ENCODE measurements at regions not wholly inside any gene's neighbourhood (a gene's known extent, or its start where the extent isn't known, plus 50 kb on each side); places are given as distances from the start of the nearest gene placed in this dataset.

DNA sequence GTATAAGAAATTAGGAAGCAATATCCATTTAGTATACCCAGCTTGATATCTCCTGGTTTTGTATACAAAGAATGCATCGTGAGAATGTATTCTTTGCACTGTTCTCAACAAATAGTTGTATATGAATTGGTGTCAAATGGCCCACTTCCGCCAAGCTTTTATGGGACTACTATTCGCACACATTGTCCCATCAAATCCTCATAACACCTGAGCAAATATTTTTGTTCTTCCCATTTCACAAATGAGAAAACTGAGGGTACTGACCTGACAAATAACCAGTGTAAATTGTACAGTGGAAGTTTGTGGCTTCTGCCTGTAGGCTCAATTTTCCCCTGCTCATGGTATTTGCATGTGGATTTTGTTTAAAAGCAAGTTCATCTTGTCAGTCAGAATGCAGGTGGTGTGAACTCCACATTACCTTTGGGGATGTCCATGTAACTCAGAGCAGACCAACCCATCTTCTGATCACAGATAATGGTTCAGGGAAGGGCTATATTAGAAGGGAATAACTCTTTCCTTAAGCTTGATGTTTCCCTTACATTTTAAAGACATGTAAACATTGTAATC is 51.5 kb upstream of the FAM241A start (continued):
- TF ChIP-seq ATF3 (IDR thresholded peaks at IDR 0.05; ENCODE audit: insufficient read depth, low read depth, low read length) (no peak), SP1 (IDR thresholded peaks at IDR 0.05; ENCODE audit: low read depth, low read length) (no peak), POLR2AphosphoS5 (IDR thresholded peaks at IDR 0.05; ENCODE audit: low read depth, low read length) (no peak)
